GM21619 (cell line): ENCODE measurements at regions not wholly inside any gene's neighbourhood (a gene's known extent, or its start where the extent isn't known, plus 50 kb on each side); places are given as distances from the start of the nearest gene placed in this dataset.
"Not testable (repeated sequence)": the region's sequence is repeated elsewhere in the genome, so short reads cannot be mapped to it uniquely, and the experiment has no call there.

Experiments
- ATAC-seq: cut with Tn5 transposase; IDR thresholded peaks from one replicate; pipeline ENCODE4 v1.9.1; 2021; ENCODE audit not compliant: unreplicated experiment

- ATAC-seq = no peak
Measured at GRCh38 chr5:174529925-174530681, 194.3 kb upstream of the MSX2 start.

- ATAC-seq = no peak
Measured at GRCh38 chr5:174531782-174532191, 192.6 kb upstream of the MSX2 start.

- no peak for ATAC-seq
Measured at GRCh38 chr5:174532455-174533453, 191.6 kb upstream of the MSX2 start.

- no peak for ATAC-seq
Measured at GRCh38 chr5:174533751-174534241, 190.6 kb upstream of the MSX2 start.

GRCh38 chr5:174535669-174536068 is 188.7 kb upstream of the MSX2 start:
- ATAC-seq = no peak

GRCh38 chr5:174539823-174540222 is 184.6 kb upstream of the MSX2 start:
- not testable (repeated sequence) for ATAC-seq

GRCh38 chr5:174542037-174542436 is 182.3 kb upstream of the MSX2 start:
- no peak for ATAC-seq

GRCh38 chr5:174542471-174542870 is 181.9 kb upstream of the MSX2 start:
- ATAC-seq = no peak

GRCh38 chr5:174545926-174546325 is 178.5 kb upstream of the MSX2 start:
- no peak for ATAC-seq

- ATAC-seq = no peak
Measured at GRCh38 chr5:174547814-174548213, 176.6 kb upstream of the MSX2 start.

GRCh38 chr5:174549254-174549653 is 175.1 kb upstream of the MSX2 start:
- ATAC-seq = no peak

GRCh38 chr5:174550026-174550425 is 174.4 kb upstream of the MSX2 start:
- no peak for ATAC-seq

- no peak for ATAC-seq
Measured at GRCh38 chr5:174552428-174552827, 172.0 kb upstream of the MSX2 start.

- ATAC-seq = no peak
Measured at GRCh38 chr5:174553556-174553955, 170.8 kb upstream of the MSX2 start.

- ATAC-seq = no peak
Measured at GRCh38 chr5:174555726-174556125, 168.7 kb upstream of the MSX2 start.

- no peak for ATAC-seq
Measured at GRCh38 chr5:174556756-174557155, 167.6 kb upstream of the MSX2 start.

GRCh38 chr5:174558190-174558589 is 166.2 kb upstream of the MSX2 start:
- no peak for ATAC-seq

- no peak for ATAC-seq
Measured at GRCh38 chr5:174559141-174559540, 165.2 kb upstream of the MSX2 start.

GRCh38 chr5:174559566-174560090 is 164.8 kb upstream of the MSX2 start:
- ATAC-seq = no peak

GRCh38 chr5:174560861-174561260 is 163.5 kb upstream of the MSX2 start:
- no peak for ATAC-seq

- not testable (repeated sequence) for ATAC-seq
Measured at GRCh38 chr5:174563040-174563439, 161.3 kb upstream of the MSX2 start.
